GM21737 (cell line): ENCODE measurements at regions not wholly inside any gene's neighbourhood (a gene's known extent, or its start where the extent isn't known, plus 50 kb on each side); places are given as distances from the start of the nearest gene placed in this dataset.
"Not testable (repeated sequence)": the region's sequence is repeated elsewhere in the genome, so short reads cannot be mapped to it uniquely, and the experiment has no call there.

Source experiments
- ATAC-seq: cut with Tn5 transposase; IDR thresholded peaks from one replicate; pipeline ENCODE4 v1.9.1; 2021; ENCODE audit warnings: mild to moderate bottlenecking, moderate library complexity; ENCODE audit not compliant: unreplicated experiment

GRCh38 chr4:171017593-171017992 is 795.6 kb upstream of the GALNTL6 start:
- no peak for ATAC-seq

GRCh38 chr4:171016145-171016544 is 797.1 kb upstream of the GALNTL6 start:
- ATAC-seq, result no peak

- no peak for ATAC-seq
These were observed 797.8 kb upstream of the GALNTL6 start for GRCh38 chr4:171015441-171015840.

GRCh38 chr4:171007618-171008390 is 805.4 kb upstream of the GALNTL6 start:
- no peak for ATAC-seq

GRCh38 chr4:171002246-171002645 is 811.0 kb upstream of the GALNTL6 start:
- ATAC-seq, result no peak

- peak; percentile 82 for ATAC-seq
These were observed 822.1 kb upstream of the GALNTL6 start for GRCh38 chr4:170990989-170991589.

- ATAC-seq, result no peak
These were observed 824.8 kb upstream of the GALNTL6 start for GRCh38 chr4:170988446-170988845.

GRCh38 chr4:170979736-170980135 is 833.5 kb upstream of the GALNTL6 start:
- no peak for ATAC-seq

- no peak for ATAC-seq
These were observed 834.2 kb upstream of the GALNTL6 start for GRCh38 chr4:170978990-170979389.

GRCh38 chr4:170949084-170949483 is 859.3 kb upstream of the AADAT start:
- no peak for ATAC-seq

- no peak for ATAC-seq
These were observed 850.4 kb upstream of the AADAT start for GRCh38 chr4:170940043-170940724.

- ATAC-seq, result no peak
These were observed 848.8 kb upstream of the AADAT start for GRCh38 chr4:170938588-170938987.

- ATAC-seq, result no peak
These were observed 841.6 kb upstream of the AADAT start for GRCh38 chr4:170931321-170931720.

GRCh38 chr4:170888660-170889059 is 798.9 kb upstream of the AADAT start:
- no peak for ATAC-seq

GRCh38 chr4:170887396-170887795 is 797.6 kb upstream of the AADAT start:
- no peak for ATAC-seq

GRCh38 chr4:170884969-170885570 is 795.3 kb upstream of the AADAT start:
- ATAC-seq, result no peak

- ATAC-seq, result not testable (repeated sequence)
These were observed 791.9 kb upstream of the AADAT start for GRCh38 chr4:170881646-170882045.

- ATAC-seq, result no peak
These were observed 786.1 kb upstream of the AADAT start for GRCh38 chr4:170875868-170876267.

- ATAC-seq, result no peak
These were observed 783.0 kb upstream of the AADAT start for GRCh38 chr4:170872794-170873193.

GRCh38 chr4:170868170-170868569 is 778.4 kb upstream of the AADAT start:
- ATAC-seq, result no peak

GRCh38 chr4:170854097-170854496 is 764.3 kb upstream of the AADAT start:
- no peak for ATAC-seq
